22Rv1 (cell line): ENCODE measurements at regions not wholly inside any gene's neighbourhood (a gene's known extent, or its start where the extent isn't known, plus 50 kb on each side); places are given as distances from the start of the nearest gene placed in this dataset.

Experiments used
- H3K27ac ChIP-seq: fragments of 450-650 bp; 2 replicates; pipeline ENCODE4 v1.5.1; 2017
- ZFX ChIP-seq: fragments of 450-650 bp; IDR thresholded peaks from 2 replicates; pipeline ENCODE4 v1.6.1; 2017; ENCODE audit warnings: antibody characterized with exemption, borderline replicate concordance
- TF ChIP-seq, protein P1 (sequence below): fragments of 450-650 bp; IDR thresholded peaks from 2 replicates; pipeline ENCODE4 v1.5.1; 2017; ENCODE audit warnings: mild to moderate bottlenecking

- H3K27ac ChIP-seq: no peak overlapping the region
- TF ChIP-seq, protein P1, sequence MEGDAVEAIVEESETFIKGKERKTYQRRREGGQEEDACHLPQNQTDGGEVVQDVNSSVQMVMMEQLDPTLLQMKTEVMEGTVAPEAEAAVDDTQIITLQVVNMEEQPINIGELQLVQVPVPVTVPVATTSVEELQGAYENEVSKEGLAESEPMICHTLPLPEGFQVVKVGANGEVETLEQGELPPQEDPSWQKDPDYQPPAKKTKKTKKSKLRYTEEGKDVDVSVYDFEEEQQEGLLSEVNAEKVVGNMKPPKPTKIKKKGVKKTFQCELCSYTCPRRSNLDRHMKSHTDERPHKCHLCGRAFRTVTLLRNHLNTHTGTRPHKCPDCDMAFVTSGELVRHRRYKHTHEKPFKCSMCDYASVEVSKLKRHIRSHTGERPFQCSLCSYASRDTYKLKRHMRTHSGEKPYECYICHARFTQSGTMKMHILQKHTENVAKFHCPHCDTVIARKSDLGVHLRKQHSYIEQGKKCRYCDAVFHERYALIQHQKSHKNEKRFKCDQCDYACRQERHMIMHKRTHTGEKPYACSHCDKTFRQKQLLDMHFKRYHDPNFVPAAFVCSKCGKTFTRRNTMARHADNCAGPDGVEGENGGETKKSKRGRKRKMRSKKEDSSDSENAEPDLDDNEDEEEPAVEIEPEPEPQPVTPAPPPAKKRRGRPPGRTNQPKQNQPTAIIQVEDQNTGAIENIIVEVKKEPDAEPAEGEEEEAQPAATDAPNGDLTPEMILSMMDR: no peak
- TF ChIP-seq ZFX: no peak
These were observed 214.3 kb upstream of the CDH5 start for GRCh38 chr16:66152181-66152580.

GRCh38 chr16:66150698-66151482 lies 215.6 kb upstream of the CDH5 start:
- no peak overlapping the region for H3K27ac ChIP-seq
- TF ChIP-seq, protein P1: no peak
- no peak for TF ChIP-seq ZFX

DNA sequence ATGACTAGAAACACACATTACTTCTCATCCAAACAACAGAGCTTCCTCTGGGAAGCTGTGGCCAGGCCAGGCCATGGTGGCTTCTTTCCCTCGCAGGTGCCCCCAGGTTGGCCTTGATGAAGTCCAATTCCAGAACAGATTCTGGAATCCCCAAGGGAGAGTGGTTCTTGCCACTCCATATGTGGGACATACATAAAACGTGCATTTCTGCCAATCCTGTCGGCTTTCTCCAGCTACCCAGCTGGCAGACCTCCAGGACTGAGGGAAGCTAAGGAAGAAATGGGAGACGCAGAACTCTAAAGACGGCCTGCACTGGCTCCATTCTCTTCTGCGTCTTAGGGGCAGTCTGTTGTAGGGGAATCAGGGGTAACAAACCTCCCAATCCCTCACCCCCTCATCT lies 219.2 kb upstream of the CDH5 start:
- H3K27ac ChIP-seq: no peak overlapping the region
- TF ChIP-seq, protein P1: no peak
- TF ChIP-seq ZFX: no peak

DNA sequence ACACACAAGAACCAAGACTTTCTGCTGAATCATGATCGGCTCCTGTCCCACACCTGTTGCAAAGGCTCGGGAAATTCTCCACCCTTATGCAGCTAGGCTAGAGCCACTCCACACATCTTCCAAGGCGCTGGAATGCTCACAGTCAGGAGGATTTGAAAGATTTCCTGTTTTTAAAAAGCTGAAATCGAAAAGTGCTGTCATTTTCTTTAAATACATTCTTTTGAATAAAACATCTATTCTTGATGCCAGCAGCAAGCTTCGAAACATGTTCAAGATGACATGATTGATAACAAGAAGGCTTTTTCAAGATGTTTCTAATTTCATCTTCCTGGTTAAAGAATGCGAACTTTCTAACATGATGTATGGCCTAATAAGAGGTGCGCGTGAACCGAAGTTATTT lies 219.7 kb upstream of the CDH5 start:
- TF ChIP-seq, protein P1: no peak
- no peak for TF ChIP-seq ZFX
- no peak overlapping the region for H3K27ac ChIP-seq

GRCh38 chr16:66144641-66145040 lies 221.8 kb upstream of the CDH5 start:
- TF ChIP-seq, protein P1: no peak
- TF ChIP-seq ZFX: no peak
- H3K27ac ChIP-seq: no peak overlapping the region

DNA sequence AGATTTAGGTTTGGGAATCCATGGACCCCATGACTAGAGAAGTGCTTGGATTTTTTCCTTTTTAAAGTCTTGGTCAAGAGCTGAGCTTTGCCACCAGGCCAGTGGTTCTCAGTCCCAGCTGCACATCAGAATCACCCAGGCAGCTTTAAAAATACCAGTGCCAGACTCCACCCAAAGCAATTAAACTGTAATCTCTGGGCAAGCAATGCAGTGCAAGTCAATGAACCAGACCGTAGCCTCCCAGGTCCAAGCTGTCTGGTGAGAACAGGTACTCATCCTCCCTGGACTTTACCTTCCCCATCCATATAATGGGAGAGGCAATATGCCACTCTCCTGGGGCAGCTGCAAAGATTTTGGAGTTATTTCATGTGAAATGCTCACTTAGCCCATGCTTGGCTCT lies 223.1 kb upstream of the CDH5 start:
- TF ChIP-seq, protein P1: no peak
- no peak for TF ChIP-seq ZFX
- no peak overlapping the region for H3K27ac ChIP-seq

DNA sequence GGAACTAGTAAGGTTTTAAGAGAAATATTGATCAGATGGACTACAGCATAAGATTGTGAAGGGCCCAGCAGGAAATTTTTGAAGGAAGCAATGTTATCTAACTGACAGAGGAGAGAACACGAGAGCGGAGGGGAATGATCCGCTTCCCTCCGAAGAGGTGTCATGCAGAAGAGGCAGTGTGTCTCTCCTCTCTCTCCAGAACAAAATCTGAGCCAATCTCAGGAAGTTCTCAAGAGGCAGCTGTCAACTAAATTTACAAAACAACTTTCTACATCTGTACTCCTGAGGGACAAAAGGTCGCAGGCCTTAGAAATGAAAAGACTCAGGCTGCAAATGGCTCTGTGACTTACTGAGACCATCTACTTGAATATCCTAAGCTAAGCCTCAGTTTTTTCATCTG lies 224.6 kb upstream of the CDH5 start:
- TF ChIP-seq, protein P1: no peak
- TF ChIP-seq ZFX: no peak
- H3K27ac ChIP-seq: no peak overlapping the region
